GM10248 (cell line): ENCODE measurements at regions not wholly inside any gene's neighbourhood (a gene's known extent, or its start where the extent isn't known, plus 50 kb on each side); places are given as distances from the start of the nearest gene placed in this dataset.

Experiments used
- CTCF ChIA-PET: fragments of 300-600 bp; sonication (Branson Sonifier 250); formaldehyde crosslinking; extraction: SDS; loops from one replicate; lab custom pipeline; 2021; ENCODE audit warnings: antibody characterized with exemption; lab: Yijun Ruan, JAX
- POLR2A ChIA-PET: fragments of 350-650 bp; sonication (Branson Sonifier 250); formaldehyde crosslinking; extraction: SDS; loops from one replicate; lab custom pipeline; 2020; ENCODE audit warnings: antibody characterized with exemption; lab: Yijun Ruan, JAX
- DNase-seq: peaks from one replicate; pipeline ENCODE4 v3.0.0; 2012; ENCODE audit errors: extremely low spot score
- CTCF ChIP-seq: IDR thresholded peaks from 2 replicates; pipeline ENCODE4 v1.5.1; 2012; ENCODE audit warnings: mild to moderate bottlenecking, low read depth; ENCODE audit errors: extremely low read depth, missing control alignments, control extremely low read depth

GRCh38 chr2:134774786-134775641 lies 56.2 kb upstream of the TMEM163 start:
- no peak for DNase-seq
- CTCF ChIA-PET, result interaction anchor here (1.2 to 2.0 kb wide), 5 partner anchors 11 to 322 kb away, joined by 3 to 4 read pairs (median 3); no protein-coding TSS in a partner anchor
- TF ChIP-seq CTCF, result no peak
- POLR2A ChIA-PET, result no interaction called here

- no peak for DNase-seq
- CTCF ChIA-PET, result interaction anchor here (0.9 to 2.0 kb wide), 3 partner anchors 10 to 324 kb away, joined by 3 to 4 read pairs (median 4); no protein-coding TSS in a partner anchor
- POLR2A ChIA-PET, result no interaction called here
- no peak for TF ChIP-seq CTCF
These were observed 58.0 kb upstream of the TMEM163 start for GRCh38 chr2:134776836-134777235.

- ChIA-PET POLR2A (no interaction called here), CTCF (interaction anchor here (0.7 to 1.1 kb wide), 2 partner anchors 9 to 92 kb away, joined by 4 to 5 read pairs; no protein-coding TSS in a partner anchor)
- DNase-seq, result no peak
- TF ChIP-seq CTCF, result no peak
These were observed 58.8 kb upstream of the TMEM163 start for GRCh38 chr2:134777593-134777992.

GRCh38 chr2:134778372-134778771 lies 59.6 kb upstream of the TMEM163 start:
- POLR2A ChIA-PET, result no interaction called here
- no peak for DNase-seq
- peak; percentile 21 for TF ChIP-seq CTCF
- CTCF ChIA-PET, result interaction anchor here (1.1 kb wide), 1 partner anchor 9 kb away, joined by 5 read pairs; no protein-coding TSS in a partner anchor

GRCh38 chr2:134780972-134781371 lies 57.4 kb upstream of the ACMSD start:
- ChIA-PET POLR2A (no interaction called here), CTCF (interaction anchor here (1.0 to 1.3 kb wide), 3 partner anchors 9 to 254 kb away, joined by 3 read pairs; no protein-coding TSS in a partner anchor)
- DNase-seq, result no peak
- no peak for TF ChIP-seq CTCF

GRCh38 chr2:134782107-134782506 lies 56.3 kb upstream of the ACMSD start:
- ChIA-PET CTCF (interaction anchor here (1.3 kb wide), 1 partner anchor 255 kb away, joined by 3 read pairs; no protein-coding TSS in a partner anchor), POLR2A (no interaction called here)
- DNase-seq, result no peak
- TF ChIP-seq CTCF, result no peak
